Astrocyte (in vitro differentiated cells and primary cell): ENCODE measurements at regions not wholly inside any gene's neighbourhood (a gene's known extent, or its start where the extent isn't known, plus 50 kb on each side); places are given as distances from the start of the nearest gene placed in this dataset.
"Not testable (repeated sequence)": the region's sequence is repeated elsewhere in the genome, so short reads cannot be mapped to it uniquely, and the experiment has no call there.

Experiments used
- EZH2 ChIP-seq: IDR thresholded peaks from 2 replicates; pipeline ENCODE4 v1.6.1; 2012; ENCODE audit warnings: mild to moderate bottlenecking, low read length, inconsistent platforms; ENCODE audit not compliant: insufficient read depth
- TF ChIP-seq, protein P1 (sequence below): IDR thresholded peaks from 2 replicates; pipeline ENCODE4 v1.5.1; 2011; ENCODE audit warnings: low read depth, mild to moderate bottlenecking, inconsistent platforms, low read length, moderate library complexity; ENCODE audit not compliant: insufficient read depth

DNA sequence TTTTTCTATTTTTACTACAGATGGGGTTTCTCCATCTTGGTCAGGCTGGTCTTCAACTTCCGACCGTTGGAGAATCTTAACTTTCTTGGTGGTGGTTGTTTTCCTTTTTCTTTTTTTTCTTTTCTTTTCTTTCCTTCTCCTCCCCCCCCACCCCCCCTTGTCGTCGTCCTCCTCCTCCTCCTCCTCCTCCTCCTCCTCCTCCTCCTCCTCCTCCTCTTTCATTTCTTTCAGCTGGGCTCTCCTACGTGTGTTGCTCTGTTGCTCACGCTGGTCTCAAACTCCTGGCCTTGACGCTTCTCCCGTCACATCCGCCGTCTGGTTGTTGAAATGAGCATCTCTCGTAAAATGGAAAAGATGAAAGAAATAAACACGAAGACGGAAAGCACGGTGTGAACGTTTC, 2115.1 kb upstream of the TPTE start:
- TF ChIP-seq, protein P1, sequence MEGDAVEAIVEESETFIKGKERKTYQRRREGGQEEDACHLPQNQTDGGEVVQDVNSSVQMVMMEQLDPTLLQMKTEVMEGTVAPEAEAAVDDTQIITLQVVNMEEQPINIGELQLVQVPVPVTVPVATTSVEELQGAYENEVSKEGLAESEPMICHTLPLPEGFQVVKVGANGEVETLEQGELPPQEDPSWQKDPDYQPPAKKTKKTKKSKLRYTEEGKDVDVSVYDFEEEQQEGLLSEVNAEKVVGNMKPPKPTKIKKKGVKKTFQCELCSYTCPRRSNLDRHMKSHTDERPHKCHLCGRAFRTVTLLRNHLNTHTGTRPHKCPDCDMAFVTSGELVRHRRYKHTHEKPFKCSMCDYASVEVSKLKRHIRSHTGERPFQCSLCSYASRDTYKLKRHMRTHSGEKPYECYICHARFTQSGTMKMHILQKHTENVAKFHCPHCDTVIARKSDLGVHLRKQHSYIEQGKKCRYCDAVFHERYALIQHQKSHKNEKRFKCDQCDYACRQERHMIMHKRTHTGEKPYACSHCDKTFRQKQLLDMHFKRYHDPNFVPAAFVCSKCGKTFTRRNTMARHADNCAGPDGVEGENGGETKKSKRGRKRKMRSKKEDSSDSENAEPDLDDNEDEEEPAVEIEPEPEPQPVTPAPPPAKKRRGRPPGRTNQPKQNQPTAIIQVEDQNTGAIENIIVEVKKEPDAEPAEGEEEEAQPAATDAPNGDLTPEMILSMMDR: not testable (repeated sequence)
- not testable (repeated sequence) for TF ChIP-seq EZH2
